ENCODE measurements at regions not wholly inside any gene's neighbourhood (a gene's known extent, or its start where the extent isn't known, plus 50 kb on each side); places are given as distances from the start of the nearest gene placed in this dataset.

GRCh38 chrX:56031409-56031808, 200.7 kb upstream of the KLF8 start:
- TF ChIP-seq CTCF (IDR thresholded peaks at IDR 0.05), result no peak
- TF ChIP-seq POLR2A (IDR thresholded peaks at IDR 0.05), result no peak
